NCI-H2196 treated with DMSO at 0.1 percent for 48 hours (cell line): ENCODE measurements at regions not wholly inside any gene's neighbourhood (a gene's known extent, or its start where the extent isn't known, plus 50 kb on each side); places are given as distances from the start of the nearest gene placed in this dataset.
A peak's percentile ranks its signal among the peaks of the same experiment; 100 is the strongest.

Experiments used
- DNase-seq: peaks from one replicate; lab custom pipeline; 2025; ENCODE audit not compliant: unreplicated experiment; lab: John Stamatoyannopoulos, UW

- DNase-seq = peak; percentile 37
Observed at GRCh38 chr5:160508780-160509361, 87.2 kb downstream of the PTTG1 start.

GRCh38 chr5:160511280-160511929, 89.8 kb downstream of the PTTG1 start:
- DNase-seq = no peak
